HG03280 (cell line): ENCODE measurements at regions not wholly inside any gene's neighbourhood (a gene's known extent, or its start where the extent isn't known, plus 50 kb on each side); places are given as distances from the start of the nearest gene placed in this dataset.
A peak's percentile ranks its signal among the peaks of the same experiment; 100 is the strongest.

Experiments used
- ATAC-seq: cut with Tn5 transposase; IDR thresholded peaks from one replicate; pipeline ENCODE4 v1.9.1; 2021; ENCODE audit warnings: mild to moderate bottlenecking, moderate library complexity; ENCODE audit not compliant: unreplicated experiment

DNA sequence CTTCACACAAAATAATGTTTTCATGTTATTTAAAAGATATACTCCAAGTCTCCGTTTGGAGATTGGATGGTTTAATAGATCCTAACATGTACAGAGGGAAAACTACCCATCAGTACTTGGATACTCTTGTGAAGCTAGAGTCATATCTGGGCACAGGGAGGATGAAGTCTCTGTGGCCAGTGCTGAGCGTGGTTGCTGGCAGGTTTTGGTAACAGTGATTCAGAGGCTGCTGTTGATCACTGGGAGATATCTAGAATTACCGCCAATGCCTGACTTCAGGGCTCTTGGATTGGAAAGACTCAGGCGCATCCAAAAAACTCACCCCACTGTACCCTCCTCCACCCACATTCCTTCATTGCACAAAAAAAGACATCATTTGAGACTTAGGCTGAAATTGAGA, 107.2 kb upstream of the PGRMC2 start:
- no peak for ATAC-seq

DNA sequence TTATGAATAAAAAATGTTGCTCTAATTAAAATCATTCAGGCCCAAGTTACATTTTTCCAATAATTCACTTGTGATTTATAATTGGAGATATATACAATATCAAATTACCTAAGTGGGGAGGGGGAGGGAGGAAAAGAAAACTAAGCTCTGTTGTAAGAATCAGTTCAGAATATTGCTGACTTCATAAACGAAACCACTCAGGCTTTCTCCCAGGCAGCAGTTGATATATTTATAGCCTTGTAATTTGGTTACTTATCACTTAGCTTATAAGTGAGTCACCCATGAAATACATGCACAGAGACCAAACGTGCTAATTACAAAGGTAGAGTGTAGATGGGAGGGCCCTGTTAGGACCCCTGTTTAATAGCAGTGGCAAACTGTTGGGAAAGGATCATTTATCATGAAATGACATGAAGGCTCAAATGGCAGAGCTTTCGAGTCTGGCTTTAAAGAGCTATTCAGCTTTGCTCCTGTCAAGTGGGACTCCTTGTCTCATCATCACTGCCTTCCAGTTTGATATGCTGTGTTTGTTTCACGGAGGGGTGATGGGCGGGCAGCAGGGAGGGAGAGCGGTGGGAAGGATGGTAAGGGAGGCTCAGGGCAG, 105.6 kb upstream of the PGRMC2 start:
- ATAC-seq = no peak

DNA sequence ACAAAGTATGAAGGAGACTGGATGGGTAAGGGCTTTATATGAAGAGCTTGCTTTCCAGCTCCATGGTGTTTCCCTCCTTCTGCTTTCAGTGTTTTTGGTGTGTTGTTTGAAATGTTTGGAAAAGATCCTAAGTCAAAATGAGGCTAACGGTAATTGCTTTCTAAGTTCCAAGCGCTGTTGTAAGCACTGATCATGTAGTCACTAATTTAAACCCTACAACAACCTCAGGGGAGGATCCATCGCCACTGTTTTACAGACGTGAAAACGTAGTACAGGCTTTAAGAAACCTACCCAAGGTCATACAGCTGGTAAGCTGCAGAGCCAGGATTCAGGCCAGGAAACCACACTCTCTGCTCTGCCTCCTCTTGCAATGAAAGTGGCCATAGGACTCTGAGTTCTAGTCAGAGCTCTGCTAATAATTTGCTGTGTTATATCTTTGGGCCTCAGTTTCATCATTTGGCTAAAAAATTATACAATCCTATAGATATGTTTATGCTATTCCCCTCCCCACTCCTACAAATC, 102.9 kb upstream of the PGRMC2 start:
- no peak for ATAC-seq

DNA sequence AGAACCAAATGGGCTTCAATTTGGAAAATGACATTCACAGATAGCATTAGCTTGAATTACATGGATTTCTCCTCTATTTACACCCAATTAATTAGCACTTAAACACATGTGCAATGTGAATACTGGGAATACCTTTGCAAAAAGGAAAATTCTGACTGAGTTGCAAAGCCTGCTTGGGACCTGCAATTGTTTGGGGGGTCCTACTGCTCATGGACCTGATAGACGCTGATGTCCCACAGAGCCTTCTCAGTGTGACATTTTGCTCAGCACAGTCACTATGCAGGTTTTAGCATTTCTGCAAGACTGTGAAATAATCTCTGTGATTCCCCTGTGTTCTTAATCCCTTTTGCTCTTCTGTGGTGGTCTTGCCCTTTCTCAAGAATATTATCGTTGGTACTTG, 101.2 kb upstream of the PGRMC2 start:
- no peak for ATAC-seq

DNA sequence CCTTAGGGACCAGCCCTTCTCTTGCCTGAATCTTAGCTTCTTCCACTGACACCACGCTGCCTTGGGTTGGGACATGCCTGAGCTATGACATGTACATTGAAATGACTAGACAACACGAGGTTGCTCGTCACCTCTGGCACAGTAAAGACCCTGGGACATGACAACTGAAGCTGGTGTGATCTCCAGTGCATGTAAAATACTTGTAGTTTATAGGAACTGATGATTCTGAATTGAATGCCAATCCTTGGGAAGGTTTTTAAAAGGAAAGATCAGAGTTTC, 100.7 kb upstream of the PGRMC2 start:
- ATAC-seq = no peak

DNA sequence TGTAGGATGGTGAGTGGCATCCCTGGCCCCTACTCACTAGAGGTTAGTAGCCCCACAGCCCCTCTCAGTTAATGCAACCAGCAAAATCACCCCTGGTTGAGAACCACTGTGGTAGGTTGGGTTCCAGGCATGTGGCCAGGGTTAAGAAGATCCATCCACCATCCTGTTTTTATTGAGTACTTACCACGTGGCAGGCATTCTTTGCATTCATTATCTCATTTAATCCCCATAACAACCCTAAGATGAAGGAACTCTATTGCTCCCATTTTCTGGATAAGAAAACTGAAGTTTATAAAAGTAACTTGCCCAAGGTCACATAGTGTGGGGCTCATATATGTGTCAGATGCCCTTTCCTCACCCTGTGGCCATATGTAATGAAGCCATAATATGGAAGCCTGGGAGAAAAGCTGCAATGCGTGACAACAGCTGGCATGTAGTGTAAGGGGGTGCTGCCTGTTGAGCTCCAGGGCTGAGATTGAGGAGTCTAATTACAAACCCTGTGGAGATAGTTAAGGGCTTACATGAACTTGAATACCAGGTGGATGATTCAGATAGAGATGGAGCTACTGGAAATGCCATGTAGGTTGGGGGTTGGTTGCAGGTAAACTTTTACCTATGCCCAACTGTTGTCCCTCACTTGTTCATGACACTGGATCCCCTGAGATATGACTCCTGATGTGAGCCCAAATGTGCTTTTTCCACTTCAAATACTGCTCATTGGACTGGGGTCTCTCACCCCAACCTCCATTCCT, 100.2 kb upstream of the PGRMC2 start:
- no peak for ATAC-seq

DNA sequence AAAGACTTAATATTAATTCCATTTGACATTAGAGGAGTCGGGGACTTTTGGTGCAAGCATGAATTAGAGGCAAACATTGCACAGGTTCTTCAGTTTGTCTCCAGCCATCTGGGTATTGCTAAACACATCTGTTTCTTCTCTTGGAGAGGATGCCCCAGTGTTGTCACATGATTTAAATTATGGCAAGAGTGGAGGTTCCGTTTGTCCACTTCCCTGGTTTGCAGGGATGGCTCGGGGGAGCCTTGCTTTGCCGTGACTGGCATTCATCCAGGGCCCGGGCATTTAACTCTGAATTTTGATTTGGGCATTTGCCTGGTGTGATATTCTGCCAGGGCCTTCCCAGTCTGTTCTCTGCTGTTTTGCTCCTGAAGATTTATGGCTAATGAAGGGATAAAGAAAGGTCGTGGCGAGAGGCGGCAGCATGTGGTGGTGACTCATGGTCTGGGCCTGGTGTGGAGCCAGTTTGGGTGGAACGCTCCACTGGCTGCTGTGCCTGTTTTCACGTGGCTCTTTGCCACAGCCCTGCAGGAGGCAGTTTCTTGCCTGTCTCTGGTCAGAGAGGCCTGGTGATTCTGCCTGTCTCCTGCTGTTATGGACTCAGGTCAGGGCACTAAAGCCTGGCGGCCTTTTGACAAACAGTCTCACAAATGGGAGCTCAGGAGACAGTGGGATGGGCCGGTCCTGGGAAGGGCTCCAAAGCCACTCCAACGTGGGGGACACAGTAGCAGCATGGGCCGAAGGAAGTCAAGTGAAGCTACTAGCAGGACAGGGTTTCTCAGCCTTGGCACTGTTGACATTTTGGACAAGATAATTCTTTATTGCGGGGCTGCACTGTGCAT, 99.4 kb upstream of the PGRMC2 start:
- no peak for ATAC-seq

DNA sequence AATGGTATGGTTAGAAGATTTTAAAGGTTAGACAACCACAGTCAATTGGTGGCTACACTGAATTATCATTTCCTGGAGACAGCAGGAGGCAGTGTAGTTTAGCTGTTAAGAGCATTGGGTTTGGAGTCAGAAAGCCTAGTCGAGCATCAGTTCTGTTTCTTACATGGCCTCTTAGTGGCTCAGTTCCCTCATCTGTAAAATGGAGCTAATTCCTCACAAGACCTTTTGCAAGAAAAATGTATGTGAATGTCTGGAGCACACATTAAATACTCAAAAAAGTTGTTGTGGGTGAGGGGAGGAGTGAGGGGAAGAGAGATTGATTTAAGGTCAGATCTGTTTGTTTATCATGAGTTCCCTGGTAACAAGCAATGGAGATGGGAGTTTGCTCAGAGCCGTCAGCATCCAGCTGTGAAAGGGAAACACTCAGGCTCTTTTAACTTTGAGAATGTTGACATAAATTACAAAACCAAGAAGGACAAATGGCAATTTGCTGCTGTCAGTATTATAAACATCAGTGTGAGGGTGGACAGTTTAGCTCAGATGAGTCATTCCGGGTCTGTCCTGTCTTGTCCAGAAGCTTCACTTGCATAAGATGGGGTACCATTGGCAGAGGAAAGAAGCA, 98.2 kb upstream of the PGRMC2 start:
- ATAC-seq = no peak

DNA sequence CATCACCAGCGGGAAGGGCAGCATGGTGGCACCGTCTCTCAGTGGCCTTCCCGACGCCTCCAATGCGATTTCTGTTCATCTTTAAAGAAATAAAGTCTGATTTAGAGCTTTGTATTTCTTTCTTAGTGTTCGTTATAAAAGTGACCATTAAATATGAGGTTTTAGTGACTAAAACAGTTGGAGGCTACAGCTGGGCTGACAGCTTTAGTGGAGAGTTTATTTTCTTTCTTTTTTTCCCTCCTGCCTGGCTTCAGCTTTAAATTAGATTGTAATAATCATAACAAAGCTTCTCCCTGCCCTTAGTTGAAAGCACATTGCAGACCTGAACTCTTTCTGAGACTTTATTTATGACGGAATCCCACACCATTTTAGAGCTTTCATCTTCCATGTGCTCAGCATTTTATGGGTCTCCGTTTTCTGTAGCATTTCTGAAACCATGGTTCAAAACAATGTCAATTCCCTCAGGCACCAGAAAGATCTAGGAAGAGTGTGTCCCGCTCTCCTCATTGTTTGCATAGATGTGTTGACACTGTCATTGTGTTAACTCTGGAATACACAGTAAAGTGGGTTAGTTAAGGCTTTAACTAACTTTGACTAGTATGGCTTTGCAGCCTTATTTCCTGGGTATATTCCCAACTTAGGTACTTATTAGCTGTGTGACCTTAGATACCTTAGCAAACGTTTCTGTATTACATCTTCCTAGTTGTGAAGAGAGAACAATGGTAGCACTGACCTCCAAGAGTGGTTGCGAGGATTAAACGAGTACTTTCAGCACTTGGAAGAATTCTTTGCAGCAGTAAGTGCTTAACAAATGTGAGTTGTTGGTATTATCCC, 97.4 kb upstream of the PGRMC2 start:
- no peak for ATAC-seq

DNA sequence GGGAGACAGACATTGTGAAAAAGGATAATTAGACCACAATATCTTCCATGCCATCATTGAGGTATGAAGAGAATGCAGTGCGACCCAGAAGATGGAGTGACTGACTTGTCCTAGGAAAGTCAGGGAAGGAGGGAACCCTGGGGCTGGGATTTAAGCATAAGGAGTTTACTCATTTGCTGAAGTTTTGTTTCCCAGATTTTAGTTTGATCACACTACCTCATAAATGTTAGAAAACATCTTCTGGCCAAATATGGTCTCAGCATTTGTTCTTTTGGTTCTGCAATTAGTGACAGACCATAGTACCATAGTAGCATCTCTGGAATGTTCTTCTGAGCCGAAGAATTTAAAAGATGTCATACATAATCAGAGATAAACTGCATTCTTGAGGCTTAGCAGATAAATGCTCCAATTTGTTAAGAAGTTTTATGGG, 96.5 kb upstream of the PGRMC2 start:
- ATAC-seq = no peak

DNA sequence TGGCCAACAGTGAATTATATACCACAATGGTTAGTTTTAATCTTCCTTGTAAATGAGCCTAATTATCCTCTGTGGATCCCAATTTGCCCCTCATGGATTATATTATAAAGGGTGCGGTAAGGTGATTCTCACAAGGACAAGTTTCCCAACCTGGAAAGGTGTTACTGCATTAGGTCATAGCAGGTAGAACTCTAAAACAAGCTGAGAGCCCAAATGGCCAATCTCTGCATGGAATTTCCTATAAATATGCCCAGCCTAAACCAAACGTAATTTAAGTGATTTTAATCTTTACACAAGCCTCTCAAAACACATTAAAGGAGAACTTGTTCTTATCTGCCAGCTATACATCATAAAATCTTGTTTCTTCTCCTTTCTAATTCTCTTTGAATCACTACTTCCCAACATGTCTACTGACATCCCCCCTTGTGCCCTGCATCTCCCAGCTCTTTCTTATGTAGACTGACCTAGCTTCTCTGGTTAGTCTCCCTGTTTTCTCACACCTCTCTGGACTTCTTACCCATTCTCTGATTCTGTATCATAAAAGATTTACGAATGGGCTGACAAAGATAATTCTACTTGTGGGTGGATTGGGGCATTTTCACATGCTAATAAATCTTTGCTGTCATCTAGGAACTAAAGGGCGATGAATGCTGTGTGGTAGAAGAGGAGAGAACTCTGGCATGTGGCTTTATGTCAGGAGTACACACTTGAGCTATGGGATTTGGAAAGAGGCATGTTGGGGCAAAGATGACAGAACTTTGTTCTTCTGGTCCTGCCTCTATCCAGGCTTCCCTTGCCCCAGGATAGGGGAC, 94.3 kb upstream of the PGRMC2 start:
- ATAC-seq = no peak

DNA sequence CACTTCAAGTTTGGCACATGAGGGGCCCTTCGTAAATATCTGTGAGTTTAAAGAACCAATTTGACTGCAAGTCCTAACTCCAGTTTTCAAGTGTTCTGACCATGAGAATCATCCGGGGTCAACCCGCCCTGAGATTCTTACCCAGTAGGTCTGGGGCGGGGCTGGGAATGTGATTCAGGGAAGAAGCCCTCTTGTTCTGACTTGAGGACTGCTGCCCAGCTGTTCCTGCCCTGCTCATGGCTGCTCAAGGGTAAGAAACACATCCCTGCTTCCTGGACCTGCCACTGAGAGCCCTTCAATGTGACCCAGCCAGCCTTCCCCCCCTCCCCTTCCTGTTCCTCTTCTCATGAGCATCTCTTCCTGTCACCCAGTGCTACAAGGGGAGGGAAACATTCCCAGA, 92.7 kb upstream of the PGRMC2 start:
- ATAC-seq = no peak

DNA sequence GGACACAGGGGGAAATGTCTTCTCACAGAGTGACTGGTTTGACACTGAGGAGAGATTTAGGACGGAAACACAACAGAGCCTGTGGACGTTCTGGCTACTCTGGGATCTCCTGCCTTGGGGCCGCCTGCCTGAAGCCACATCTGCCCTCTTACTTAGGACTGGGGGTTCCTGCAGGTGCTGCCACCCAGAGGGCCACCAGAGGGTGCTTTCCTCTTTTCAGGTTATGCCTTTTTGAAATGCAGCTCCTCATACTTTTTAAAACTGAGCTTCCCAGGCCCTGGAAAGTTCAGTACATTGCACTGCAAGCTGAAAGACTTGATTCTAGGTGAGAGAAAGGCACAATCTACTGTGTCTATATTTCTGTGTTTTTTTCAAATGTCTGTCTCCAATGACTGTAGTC, 92.2 kb upstream of the PGRMC2 start:
- peak; percentile 59 for ATAC-seq

DNA sequence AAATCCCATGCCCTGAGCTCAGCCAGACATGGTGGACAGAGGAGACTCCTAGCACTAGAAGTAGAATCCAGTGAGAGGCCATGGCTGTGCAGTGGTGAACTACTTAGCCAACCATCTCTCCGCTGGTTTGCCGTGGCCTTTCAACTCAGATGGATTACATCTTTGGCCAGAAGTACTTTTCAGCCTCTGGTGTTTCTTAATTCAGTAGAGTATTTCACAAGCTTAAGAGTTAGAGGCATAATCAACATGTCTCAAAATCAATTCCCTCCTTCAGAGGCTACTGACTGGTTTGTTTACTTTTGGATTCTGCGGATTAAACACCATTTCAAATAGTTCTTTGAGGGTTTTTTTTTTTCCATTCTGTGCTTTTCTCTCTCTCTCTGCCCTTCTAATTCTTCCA, 91.1 kb upstream of the PGRMC2 start:
- no peak for ATAC-seq

DNA sequence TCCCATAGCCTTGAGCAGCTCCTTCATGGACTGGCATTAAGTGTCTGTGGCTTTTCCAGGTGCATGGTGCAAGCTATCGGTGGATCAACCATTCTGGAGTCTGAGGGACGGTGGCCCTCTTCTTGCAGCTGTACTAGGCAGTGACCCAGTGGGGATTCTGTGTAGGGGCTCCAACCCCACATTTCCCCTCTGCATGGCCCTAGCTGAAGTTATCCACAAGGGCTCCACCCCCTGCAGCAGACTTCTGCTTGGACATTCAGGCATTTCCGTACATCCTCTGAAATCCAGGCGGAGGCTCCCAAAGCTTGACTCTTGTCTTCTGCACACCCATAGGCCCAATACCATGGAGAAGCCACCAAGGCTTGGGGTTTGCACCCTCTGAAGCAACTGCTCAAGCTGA, 89.3 kb upstream of the PGRMC2 start:
- no peak for ATAC-seq

DNA sequence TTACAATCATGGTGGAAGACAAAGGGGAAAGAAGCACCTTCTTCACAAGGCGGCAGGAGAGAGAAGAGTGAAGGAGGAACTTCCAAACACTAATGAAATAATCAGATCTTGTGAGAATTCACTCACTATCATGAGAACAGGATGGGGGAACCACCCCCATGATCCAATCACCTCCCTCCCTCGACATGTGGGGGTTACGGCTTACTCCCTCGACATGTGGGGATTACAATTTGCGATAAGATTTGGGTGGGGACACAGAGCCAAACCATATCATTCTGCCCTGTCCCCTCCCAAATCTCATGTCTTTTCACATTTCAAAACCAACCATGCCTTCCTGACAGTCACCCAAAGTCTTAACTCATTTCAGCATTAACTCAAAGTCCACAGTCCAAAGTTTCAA, 88.7 kb upstream of the PGRMC2 start:
- no peak for ATAC-seq

DNA sequence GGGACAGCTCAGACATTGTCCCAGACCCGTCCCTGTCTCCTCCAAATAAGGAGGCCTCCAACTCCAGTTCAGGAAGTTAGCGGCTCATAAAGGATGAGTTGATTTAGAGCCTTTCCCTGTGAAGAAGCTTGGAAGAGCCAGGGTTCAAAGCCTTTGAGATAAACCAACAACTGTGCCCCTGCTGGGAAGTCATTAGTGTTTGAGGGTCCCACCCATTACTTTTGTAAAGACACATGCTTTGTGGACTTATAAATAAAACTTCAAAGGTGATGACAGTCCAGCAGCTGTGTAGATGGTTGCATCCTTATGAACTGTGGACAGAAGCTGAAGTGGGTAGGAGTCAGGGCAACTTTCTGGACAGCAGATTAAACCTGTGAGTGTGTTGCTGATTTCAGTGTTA, 86.0 kb upstream of the PGRMC2 start:
- no peak for ATAC-seq

DNA sequence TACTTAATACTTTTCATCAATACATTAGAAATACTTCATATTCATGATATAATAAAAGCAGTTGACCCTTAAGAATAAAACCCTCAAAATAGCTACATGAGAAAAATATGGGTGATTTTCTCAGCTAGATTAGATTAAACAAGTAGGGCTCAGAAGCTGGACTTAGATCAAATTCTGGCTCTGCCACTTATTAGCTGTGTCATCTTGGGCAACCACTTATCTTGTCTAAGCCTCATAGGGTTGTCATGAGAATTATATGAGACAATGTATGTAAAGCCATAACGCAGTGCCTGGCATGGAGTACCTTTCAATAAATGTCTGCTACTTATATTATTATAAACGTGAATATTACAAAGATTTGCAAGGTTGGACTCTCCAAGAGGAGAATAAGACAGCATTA, 84.3 kb upstream of the PGRMC2 start:
- no peak for ATAC-seq

DNA sequence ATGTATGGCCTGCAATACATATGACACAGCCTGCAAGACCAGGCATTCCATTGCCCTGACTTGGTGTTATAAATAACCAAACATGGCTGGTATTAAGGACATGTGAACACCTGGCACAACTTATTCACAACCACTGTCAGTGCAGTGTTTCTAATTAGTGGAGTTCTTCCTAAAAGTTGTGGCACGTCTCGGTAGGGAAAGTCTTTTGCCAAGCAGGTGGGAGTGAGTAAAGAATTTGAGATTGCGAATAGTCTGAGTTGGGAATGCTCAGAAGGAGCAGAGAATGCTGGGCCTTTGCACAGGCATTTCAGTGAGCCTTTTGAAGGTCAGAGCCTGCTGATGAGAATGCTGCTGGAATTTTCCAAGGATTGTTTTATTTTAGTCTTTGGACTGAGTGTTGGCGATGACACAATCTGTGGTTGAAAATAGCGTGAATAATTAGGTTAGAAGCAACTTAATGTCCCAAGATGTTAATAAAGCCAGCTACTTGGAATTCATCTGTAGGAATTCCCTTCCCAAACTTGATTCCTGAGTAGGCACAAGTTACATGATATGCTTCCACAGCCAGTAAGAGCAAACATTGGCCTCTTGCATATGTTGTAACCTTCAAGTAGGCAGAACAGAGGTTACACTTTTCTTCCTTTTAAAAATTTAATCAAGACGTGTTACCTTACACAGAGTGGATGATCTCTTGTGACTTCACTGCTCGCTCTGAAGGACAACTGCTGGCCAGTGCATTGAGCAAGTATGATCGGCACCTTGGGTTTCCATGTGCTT, 83.6 kb upstream of the PGRMC2 start:
- no peak for ATAC-seq
